ENCODE measurements at regions not wholly inside any gene's neighbourhood (a gene's known extent, or its start where the extent isn't known, plus 50 kb on each side); places are given as distances from the start of the nearest gene placed in this dataset.

DNA sequence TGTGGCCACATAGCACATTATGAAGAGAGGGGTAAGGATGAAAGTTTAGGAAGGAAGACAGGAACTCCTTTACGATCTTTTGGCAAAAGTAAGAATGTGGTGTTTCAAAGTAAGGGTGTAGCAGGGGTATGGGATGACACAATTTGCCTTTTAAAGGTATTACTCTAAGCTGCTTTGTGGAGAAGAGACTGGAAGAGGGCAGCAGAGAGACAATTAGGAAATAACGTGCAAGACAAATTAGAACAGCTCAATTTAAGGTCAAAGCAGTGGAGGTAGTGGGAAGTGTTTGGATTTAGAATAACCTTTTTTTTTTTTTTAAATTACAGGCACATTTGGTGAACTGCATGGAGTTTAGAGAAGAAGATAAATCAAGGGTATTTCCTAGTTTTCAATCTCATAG lies 342.6 kb downstream of the NOVA1 start:
- H3K9me1 ChIP-seq (ENCODE audit: insufficient read depth, low read length) = no peaks in the 10 kb centered on the region
- CTCF ChIA-PET = interaction anchor here (0.7 to 1.1 kb wide), 3 partner anchors 18 to 339 kb away, joined by 3 to 7 read pairs (median 6); no protein-coding TSS in a partner anchor
- dilution Hi-C loops (cut with HindIII; ENCODE audit: low sequenced_read_pairs, unreplicated experiment) = no loop called here
- H3K27ac ChIP-seq (ENCODE audit: insufficient read depth, low read length) = no peak overlapping the region
- no peaks in the 10 kb centered on the region for H4K20me1 ChIP-seq (ENCODE audit: insufficient read depth, low read length)
- no peak overlapping the region for H3K4ac ChIP-seq (ENCODE audit: low read depth, low read length)
- no peak overlapping the region for H3K4me3 ChIP-seq (ENCODE audit: insufficient read depth, low read depth, low read length)
- no peak overlapping the region for H4K5ac ChIP-seq (ENCODE audit: low read depth, low read length)
- no peaks in the 10 kb centered on the region for H3K36me3 ChIP-seq (ENCODE audit: control insufficient read depth, insufficient read depth, low read length)
- ATAC-seq (ENCODE audit: low read depth) (peak; percentile 63), DNase-seq (peak; percentile 31)
- H3K14ac ChIP-seq (replicated peaks; ENCODE audit: low read depth, low read length) = no peak overlapping the region
- H4K8ac ChIP-seq (ENCODE audit: low read depth in 2 of 2, low read length in 2 of 2) = no peak overlapping the region
- H3K27me3 ChIP-seq (ENCODE audit: control insufficient read depth, insufficient read depth, low read length) = no peaks in the 10 kb centered on the region
- in situ Hi-C loops (cut with MboI; ENCODE audit: low sequenced_read_pairs) = no loop called here
- H3K18ac ChIP-seq (ENCODE audit: low read depth, low read length) = no peak overlapping the region
- no peak overlapping the region for H3K23ac ChIP-seq (ENCODE audit: low read depth, low read length)
- no peak overlapping the region for H3K56ac ChIP-seq (ENCODE audit: extremely low read depth, insufficient read depth, low read length)
- no peak overlapping the region for H2BK120ac ChIP-seq (ENCODE audit: low read depth, low read length)
- no peak overlapping the region for H2BK5ac ChIP-seq (ENCODE audit: low read depth, low read length, poor library complexity, severe bottlenecking)
- 38% methylated on average over 1 of the region's 2 CpGs; no CpG with 5 or more reads in 1 of the 2 experiments for WGBS, 2 experiments (ENCODE audit: extremely low coverage in 2 of 2, insufficient read length in 1 of 2)
- no peak for TF ChIP-seq CEBPB (IDR thresholded peaks at IDR 0.05; ENCODE audit: low read depth, low read length)
- no peak for TF ChIP-seq CHD1 (IDR thresholded peaks at IDR 0.05; ENCODE audit: low read depth, low read length)
- TF ChIP-seq NFE2L2 (IDR thresholded peaks at IDR 0.05; ENCODE audit: low read depth, low read length) = no peak
- TF ChIP-seq RAD21 (IDR thresholded peaks at IDR 0.05; ENCODE audit: low read length) = peak; percentile 59
- TF ChIP-seq SMC3 (IDR thresholded peaks at IDR 0.05; ENCODE audit: low read depth, low read length) = peak; percentile 58
- no peak for TF ChIP-seq MAFK (IDR thresholded peaks at IDR 0.05; ENCODE audit: low read depth, low read length)
- TF ChIP-seq, protein P1, sequence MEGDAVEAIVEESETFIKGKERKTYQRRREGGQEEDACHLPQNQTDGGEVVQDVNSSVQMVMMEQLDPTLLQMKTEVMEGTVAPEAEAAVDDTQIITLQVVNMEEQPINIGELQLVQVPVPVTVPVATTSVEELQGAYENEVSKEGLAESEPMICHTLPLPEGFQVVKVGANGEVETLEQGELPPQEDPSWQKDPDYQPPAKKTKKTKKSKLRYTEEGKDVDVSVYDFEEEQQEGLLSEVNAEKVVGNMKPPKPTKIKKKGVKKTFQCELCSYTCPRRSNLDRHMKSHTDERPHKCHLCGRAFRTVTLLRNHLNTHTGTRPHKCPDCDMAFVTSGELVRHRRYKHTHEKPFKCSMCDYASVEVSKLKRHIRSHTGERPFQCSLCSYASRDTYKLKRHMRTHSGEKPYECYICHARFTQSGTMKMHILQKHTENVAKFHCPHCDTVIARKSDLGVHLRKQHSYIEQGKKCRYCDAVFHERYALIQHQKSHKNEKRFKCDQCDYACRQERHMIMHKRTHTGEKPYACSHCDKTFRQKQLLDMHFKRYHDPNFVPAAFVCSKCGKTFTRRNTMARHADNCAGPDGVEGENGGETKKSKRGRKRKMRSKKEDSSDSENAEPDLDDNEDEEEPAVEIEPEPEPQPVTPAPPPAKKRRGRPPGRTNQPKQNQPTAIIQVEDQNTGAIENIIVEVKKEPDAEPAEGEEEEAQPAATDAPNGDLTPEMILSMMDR (conservative IDR thresholded peaks at IDR 0.05; ENCODE audit: low read depth, low read length) = peak; percentile 56
- TF ChIP-seq MXI1 (IDR thresholded peaks at IDR 0.05; ENCODE audit: borderline replicate concordance, low read depth, low read length) = no peak
- no peak overlapping the region for H3K9ac ChIP-seq (ENCODE audit: low read depth, low read length)
- no peak overlapping the region for H2BK15ac ChIP-seq (ENCODE audit: low read depth, low read length)
- H3K4me2 ChIP-seq (ENCODE audit: low read depth, low read length) = no peak overlapping the region
- no peak overlapping the region for H2AK5ac ChIP-seq (ENCODE audit: low read depth, low read length)
- no TSS peak for BruUV-seq (replicated peaks)
- POLR2A ChIA-PET (ENCODE audit: unreplicated experiment) = interaction anchor here (0.6 kb wide), 1 partner anchor 19 kb away, joined by 3 read pairs; no protein-coding TSS in a partner anchor
- no peak overlapping the region for H2AK9ac ChIP-seq (replicated peaks; ENCODE audit: low read depth, low read length, poor library complexity)
- no peaks in the 10 kb centered on the region for H3K4me1 ChIP-seq (ENCODE audit: control insufficient read depth, insufficient read depth, low read length)
- H4K91ac ChIP-seq (ENCODE audit: insufficient read depth, low read depth, low read length) = no peak overlapping the region
- H3K9me3 ChIP-seq (ENCODE audit: control insufficient read depth, insufficient read depth, low read length) = no peaks in the 10 kb centered on the region
- intact Hi-C loops (cut with micrococcal nuclease) = loop anchor here (1.0 to 10.0 kb wide), 4 partner anchors 139 to 730 kb away; no protein-coding TSS in a partner anchor
- H2BK20ac ChIP-seq (ENCODE audit: low read depth, low read length) = no peak overlapping the region
- no peaks in the 10 kb centered on the region for H3K79me1 ChIP-seq (ENCODE audit: low read depth in 1 of 2, low read length in 2 of 2)
- no peak overlapping the region for H2AFZ ChIP-seq (replicated peaks; ENCODE audit: low read length, poor library complexity)
